ENCODE measurements at regions not wholly inside any gene's neighbourhood (a gene's known extent, or its start where the extent isn't known, plus 50 kb on each side); places are given as distances from the start of the nearest gene placed in this dataset.

GRCh38 chr2:181189951-181190350, 209.5 kb downstream of the UBE2E3 start:
- Histone ChIP-seq H3K36me3 (ENCODE audit: control insufficient read depth in 2 of 3, insufficient read depth in 3 of 3, low read length in 3 of 3) (no peaks in the 10 kb centered on the region), H3K9ac (ENCODE audit: low read length in 3 of 3) (no peak overlapping the region), H3K4me3 (ENCODE audit: low read length in 3 of 3) (no peak overlapping the region), H3K27ac (ENCODE audit: low read depth in 2 of 2, low read length in 2 of 2) (no peak overlapping the region), H3K27me3 (ENCODE audit: control insufficient read depth, insufficient read depth, low read length) (no peaks in the 10 kb centered on the region), H3K4me1 (ENCODE audit: control insufficient read depth in 2 of 3, insufficient read depth in 2 of 3, low read depth in 1 of 3, low read length in 3 of 3) (no peaks in the 10 kb centered on the region), H3K9me3 (ENCODE audit: control insufficient read depth in 2 of 3, insufficient read depth in 1 of 3, low read length in 3 of 3) (no peaks in the 10 kb centered on the region)
- intact Hi-C loops (cut with DNase I), result no loop called here
- DNase-seq (no peak), FAIRE-seq (no peak)
- no peak for TF ChIP-seq CTCF (IDR thresholded peaks at IDR 0.05; ENCODE audit: borderline replicate concordance, extremely low read depth, insufficient read depth)

DNA sequence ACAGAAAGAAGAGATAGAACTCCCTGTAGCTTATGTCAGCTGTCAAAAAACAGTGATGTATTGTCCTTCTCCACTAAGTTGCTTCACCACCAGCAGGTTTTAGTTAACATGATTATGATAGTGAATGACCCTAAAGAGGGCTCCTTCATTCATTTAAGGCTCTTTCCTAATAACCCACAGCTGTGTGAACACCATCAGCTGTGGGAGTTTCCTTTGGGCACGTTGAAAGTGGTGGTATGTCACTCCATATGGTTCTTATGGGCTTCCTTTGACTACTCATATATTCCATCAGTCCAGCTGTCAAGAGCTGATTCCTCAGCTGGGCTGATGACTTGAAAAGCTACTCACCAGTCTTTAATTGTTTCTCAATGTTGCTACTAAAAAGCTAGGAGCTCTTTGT, 210.3 kb downstream of the UBE2E3 start:
- Histone ChIP-seq H3K36me3 (ENCODE audit: control insufficient read depth in 2 of 3, insufficient read depth in 3 of 3, low read length in 3 of 3) (no peaks in the 10 kb centered on the region), H3K9ac (ENCODE audit: low read length in 3 of 3) (no peak overlapping the region), H3K9me3 (ENCODE audit: control insufficient read depth in 2 of 3, insufficient read depth in 1 of 3, low read length in 3 of 3) (no peaks in the 10 kb centered on the region), H3K4me1 (ENCODE audit: control insufficient read depth in 2 of 3, insufficient read depth in 2 of 3, low read depth in 1 of 3, low read length in 3 of 3) (no peaks in the 10 kb centered on the region), H3K4me3 (ENCODE audit: low read length in 3 of 3) (no peak overlapping the region), H3K27ac (ENCODE audit: low read depth in 2 of 2, low read length in 2 of 2) (no peak overlapping the region), H3K27me3 (ENCODE audit: control insufficient read depth, insufficient read depth, low read length) (no peaks in the 10 kb centered on the region)
- no peak for DNase-seq
- TF ChIP-seq CTCF (IDR thresholded peaks at IDR 0.05; ENCODE audit: borderline replicate concordance, extremely low read depth, insufficient read depth), result no peak
- intact Hi-C loops (cut with DNase I), result no loop called here
- FAIRE-seq, result no peak

- intact Hi-C loops (cut with DNase I), result no loop called here
- Histone ChIP-seq H3K9ac (ENCODE audit: low read length in 3 of 3) (no peak overlapping the region), H3K4me1 (ENCODE audit: control insufficient read depth in 2 of 3, insufficient read depth in 2 of 3, low read depth in 1 of 3, low read length in 3 of 3) (no peaks in the 10 kb centered on the region), H3K9me3 (ENCODE audit: control insufficient read depth in 2 of 3, insufficient read depth in 1 of 3, low read length in 3 of 3) (no peaks in the 10 kb centered on the region), H3K27ac (ENCODE audit: low read depth in 2 of 2, low read length in 2 of 2) (no peak overlapping the region), H3K36me3 (ENCODE audit: control insufficient read depth in 2 of 3, insufficient read depth in 3 of 3, low read length in 3 of 3) (no peaks in the 10 kb centered on the region), H3K4me3 (ENCODE audit: low read length in 3 of 3) (no peak overlapping the region), H3K27me3 (ENCODE audit: control insufficient read depth, insufficient read depth, low read length) (no peaks in the 10 kb centered on the region)
- TF ChIP-seq CTCF (IDR thresholded peaks at IDR 0.05; ENCODE audit: borderline replicate concordance, extremely low read depth, insufficient read depth), result no peak
- DNase-seq (no peak), FAIRE-seq (no peak)
Observed at GRCh38 chr2:181193550-181193949, 213.1 kb downstream of the UBE2E3 start.

DNA sequence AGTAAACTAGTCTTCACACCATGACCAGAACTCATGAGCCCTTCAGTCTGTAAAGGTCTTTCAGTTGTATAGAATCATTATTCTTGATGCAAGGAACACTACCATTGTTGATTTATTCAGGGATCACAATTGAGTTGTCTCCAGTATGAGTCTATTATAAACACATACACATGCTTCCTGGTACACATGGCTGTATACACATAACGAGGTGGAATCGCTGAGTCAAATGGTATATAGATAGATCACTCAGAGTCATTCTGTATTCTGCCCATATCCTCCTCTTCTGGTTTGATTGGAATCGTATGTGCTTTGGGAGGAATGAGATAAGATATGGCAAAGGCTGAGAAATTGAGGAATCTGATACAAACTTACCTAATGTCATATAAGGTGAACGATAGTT, 216.0 kb downstream of the UBE2E3 start:
- intact Hi-C loops (cut with DNase I), result no loop called here
- Histone ChIP-seq H3K4me1 (ENCODE audit: control insufficient read depth in 2 of 3, insufficient read depth in 2 of 3, low read depth in 1 of 3, low read length in 3 of 3) (no peaks in the 10 kb centered on the region), H3K4me3 (ENCODE audit: low read length in 3 of 3) (no peak overlapping the region), H3K27ac (ENCODE audit: low read depth in 2 of 2, low read length in 2 of 2) (no peak overlapping the region), H3K27me3 (ENCODE audit: control insufficient read depth, insufficient read depth, low read length) (no peaks in the 10 kb centered on the region), H3K36me3 (ENCODE audit: control insufficient read depth in 2 of 3, insufficient read depth in 3 of 3, low read length in 3 of 3) (no peaks in the 10 kb centered on the region), H3K9ac (ENCODE audit: low read length in 3 of 3) (no peak overlapping the region), H3K9me3 (ENCODE audit: control insufficient read depth in 2 of 3, insufficient read depth in 1 of 3, low read length in 3 of 3) (no peaks in the 10 kb centered on the region)
- FAIRE-seq, result no peak
- no peak for TF ChIP-seq CTCF (IDR thresholded peaks at IDR 0.05; ENCODE audit: borderline replicate concordance, extremely low read depth, insufficient read depth)
- DNase-seq, result no peak

Measured in kidney (tissue), 13 donors.